Astrocyte (in vitro differentiated cells and primary cell): ENCODE measurements at regions not wholly inside any gene's neighbourhood (a gene's known extent, or its start where the extent isn't known, plus 50 kb on each side); places are given as distances from the start of the nearest gene placed in this dataset.

Experiments
- CTCF ChIP-seq: IDR thresholded peaks from 2 replicates; pipeline ENCODE4 v1.5.1; 2011; ENCODE audit warnings: low read depth, mild to moderate bottlenecking, inconsistent platforms, low read length, moderate library complexity; ENCODE audit not compliant: insufficient read depth
- EZH2 ChIP-seq: IDR thresholded peaks from 2 replicates; pipeline ENCODE4 v1.6.1; 2012; ENCODE audit warnings: mild to moderate bottlenecking, low read length, inconsistent platforms; ENCODE audit not compliant: insufficient read depth

- no peak for TF ChIP-seq CTCF
- TF ChIP-seq EZH2 = no peak
These were observed 159.4 kb upstream of the MLN start for GRCh38 chr6:33963136-33963750.
